ENCODE measurements at regions not wholly inside any gene's neighbourhood (a gene's known extent, or its start where the extent isn't known, plus 50 kb on each side); places are given as distances from the start of the nearest gene placed in this dataset.
"Not testable (repeated sequence)": the region's sequence is repeated elsewhere in the genome, so short reads cannot be mapped to it uniquely, and the experiment has no call there.

GRCh38 chr1:95512925-95513324 is 278.9 kb downstream of the RWDD3 start:
- Mint-ChIP-seq H3K36me3 (no peaks in the 10 kb centered on the region), H3K4me3 (no peak overlapping the region), H3K27ac (no peak overlapping the region), H3K9me3 (peaks cover 8% of the 10 kb centered on the region), H3K27me3 (no peaks in the 10 kb centered on the region), H3K4me1 (no peaks in the 10 kb centered on the region)

GRCh38 chr1:95517506-95517905 is 283.5 kb downstream of the RWDD3 start:
- no peaks in the 10 kb centered on the region for H3K4me1 Mint-ChIP-seq
- H3K27ac Mint-ChIP-seq = no peak overlapping the region
- H3K4me3 Mint-ChIP-seq = no peak overlapping the region
- no peaks in the 10 kb centered on the region for H3K27me3 Mint-ChIP-seq
- H3K36me3 Mint-ChIP-seq = no peaks in the 10 kb centered on the region
- peaks cover 4% of the 10 kb centered on the region for H3K9me3 Mint-ChIP-seq

- no peak overlapping the region for H3K4me3 Mint-ChIP-seq
- no peaks in the 10 kb centered on the region for H3K27me3 Mint-ChIP-seq
- no peak overlapping the region for H3K27ac Mint-ChIP-seq
- H3K4me1 Mint-ChIP-seq = no peaks in the 10 kb centered on the region
- peaks cover 9% of the 10 kb centered on the region for H3K9me3 Mint-ChIP-seq
- H3K36me3 Mint-ChIP-seq = no peaks in the 10 kb centered on the region
These were observed 284.3 kb downstream of the RWDD3 start for GRCh38 chr1:95518310-95518709.

GRCh38 chr1:95520390-95520789 is 286.4 kb downstream of the RWDD3 start:
- H3K4me1 Mint-ChIP-seq = no peaks in the 10 kb centered on the region
- H3K36me3 Mint-ChIP-seq = no peaks in the 10 kb centered on the region
- H3K27me3 Mint-ChIP-seq = no peaks in the 10 kb centered on the region
- no peak overlapping the region for H3K4me3 Mint-ChIP-seq
- H3K27ac Mint-ChIP-seq = no peak overlapping the region
- peaks cover 17% of the 10 kb centered on the region for H3K9me3 Mint-ChIP-seq

- no peak overlapping the region for H3K4me3 Mint-ChIP-seq
- no peaks in the 10 kb centered on the region for H3K27me3 Mint-ChIP-seq
- no peaks in the 10 kb centered on the region for H3K36me3 Mint-ChIP-seq
- H3K9me3 Mint-ChIP-seq = peaks cover 10% of the 10 kb centered on the region
- no peaks in the 10 kb centered on the region for H3K4me1 Mint-ChIP-seq
- no peak overlapping the region for H3K27ac Mint-ChIP-seq
These were observed 298.3 kb downstream of the RWDD3 start for GRCh38 chr1:95532335-95532734.

- Mint-ChIP-seq H3K9me3 (peaks cover 5% of the 10 kb centered on the region), H3K4me1 (no peaks in the 10 kb centered on the region), H3K4me3 (no peak overlapping the region), H3K36me3 (no peaks in the 10 kb centered on the region), H3K27ac (no peak overlapping the region), H3K27me3 (no peaks in the 10 kb centered on the region)
These were observed 301.0 kb downstream of the RWDD3 start for GRCh38 chr1:95534985-95535384.

GRCh38 chr1:95535614-95536013 is 301.6 kb downstream of the RWDD3 start:
- no peaks in the 10 kb centered on the region for H3K27me3 Mint-ChIP-seq
- H3K36me3 Mint-ChIP-seq = no peaks in the 10 kb centered on the region
- no peak overlapping the region for H3K4me3 Mint-ChIP-seq
- H3K9me3 Mint-ChIP-seq = peaks cover 5% of the 10 kb centered on the region
- H3K4me1 Mint-ChIP-seq = no peaks in the 10 kb centered on the region
- H3K27ac Mint-ChIP-seq = no peak overlapping the region

GRCh38 chr1:95536501-95536900 is 302.5 kb downstream of the RWDD3 start:
- Mint-ChIP-seq H3K36me3 (no peaks in the 10 kb centered on the region), H3K27ac (no peak overlapping the region), H3K27me3 (no peaks in the 10 kb centered on the region), H3K4me3 (no peak overlapping the region), H3K4me1 (no peaks in the 10 kb centered on the region), H3K9me3 (peaks cover 5% of the 10 kb centered on the region)

- Mint-ChIP-seq H3K36me3 (no peaks in the 10 kb centered on the region), H3K27me3 (no peaks in the 10 kb centered on the region), H3K4me1 (no peaks in the 10 kb centered on the region), H3K27ac (no peak overlapping the region), H3K9me3 (peaks cover 5% of the 10 kb centered on the region), H3K4me3 (no peak overlapping the region)
These were observed 303.2 kb downstream of the RWDD3 start for GRCh38 chr1:95537176-95537575.

GRCh38 chr1:95538242-95538641 is 304.2 kb downstream of the RWDD3 start:
- not testable (repeated sequence) for H3K4me1 Mint-ChIP-seq, H3K27ac Mint-ChIP-seq, H3K36me3 Mint-ChIP-seq, H3K4me3 Mint-ChIP-seq, H3K27me3 Mint-ChIP-seq, H3K9me3 Mint-ChIP-seq

GRCh38 chr1:95542936-95543335 is 308.9 kb downstream of the RWDD3 start:
- Mint-ChIP-seq H3K9me3 (no peaks in the 10 kb centered on the region), H3K36me3 (no peaks in the 10 kb centered on the region), H3K4me3 (no peak overlapping the region), H3K27me3 (no peaks in the 10 kb centered on the region), H3K4me1 (no peaks in the 10 kb centered on the region), H3K27ac (no peak overlapping the region)

GRCh38 chr1:95547005-95547404 is 313.0 kb downstream of the RWDD3 start:
- Mint-ChIP-seq H3K9me3 (no peaks in the 10 kb centered on the region), H3K4me1 (no peaks in the 10 kb centered on the region), H3K27ac (no peak overlapping the region), H3K27me3 (no peaks in the 10 kb centered on the region), H3K4me3 (no peak overlapping the region), H3K36me3 (no peaks in the 10 kb centered on the region)

GRCh38 chr1:95548211-95548610 is 314.2 kb downstream of the RWDD3 start:
- no peak overlapping the region for H3K27ac Mint-ChIP-seq
- no peaks in the 10 kb centered on the region for H3K9me3 Mint-ChIP-seq
- no peak overlapping the region for H3K4me3 Mint-ChIP-seq
- H3K36me3 Mint-ChIP-seq = no peaks in the 10 kb centered on the region
- H3K4me1 Mint-ChIP-seq = no peaks in the 10 kb centered on the region
- no peaks in the 10 kb centered on the region for H3K27me3 Mint-ChIP-seq

- no peak overlapping the region for H3K4me3 Mint-ChIP-seq
- no peaks in the 10 kb centered on the region for H3K9me3 Mint-ChIP-seq
- no peak overlapping the region for H3K27ac Mint-ChIP-seq
- H3K36me3 Mint-ChIP-seq = no peaks in the 10 kb centered on the region
- no peaks in the 10 kb centered on the region for H3K4me1 Mint-ChIP-seq
- H3K27me3 Mint-ChIP-seq = no peaks in the 10 kb centered on the region
These were observed 317.2 kb downstream of the RWDD3 start for GRCh38 chr1:95551201-95551600.

GRCh38 chr1:95553595-95553994 is 319.6 kb downstream of the RWDD3 start:
- Mint-ChIP-seq H3K9me3 (peaks cover 4% of the 10 kb centered on the region), H3K27ac (no peak overlapping the region), H3K4me1 (no peaks in the 10 kb centered on the region), H3K36me3 (no peaks in the 10 kb centered on the region), H3K4me3 (no peak overlapping the region), H3K27me3 (no peaks in the 10 kb centered on the region)

- Mint-ChIP-seq H3K4me1 (no peaks in the 10 kb centered on the region), H3K36me3 (no peaks in the 10 kb centered on the region), H3K27me3 (no peaks in the 10 kb centered on the region), H3K9me3 (peaks cover 4% of the 10 kb centered on the region), H3K27ac (no peak overlapping the region), H3K4me3 (no peak overlapping the region)
These were observed 320.4 kb downstream of the RWDD3 start for GRCh38 chr1:95554408-95554807.

- H3K4me1 Mint-ChIP-seq = no peaks in the 10 kb centered on the region
- no peak overlapping the region for H3K27ac Mint-ChIP-seq
- H3K27me3 Mint-ChIP-seq = no peaks in the 10 kb centered on the region
- no peaks in the 10 kb centered on the region for H3K36me3 Mint-ChIP-seq
- H3K4me3 Mint-ChIP-seq = no peak overlapping the region
- peaks cover 4% of the 10 kb centered on the region for H3K9me3 Mint-ChIP-seq
These were observed 324.8 kb downstream of the RWDD3 start for GRCh38 chr1:95558791-95559190.
